Spleen (tissue), 11 donors: ENCODE measurements at regions not wholly inside any gene's neighbourhood (a gene's known extent, or its start where the extent isn't known, plus 50 kb on each side); places are given as distances from the start of the nearest gene placed in this dataset.

ENCODE experiments used
- DNase-seq: peaks from one replicate; pipeline ENCODE4 v3.0.0-alpha.2; 2020
- H3K27ac ChIP-seq, 8 donors: fragments of 200-600 bp; sonication (generic) in 7 of 8; 1 replicate in 4 of 8; 2 replicates in 4 of 8; pipeline versions ENCODE4 v1.5.0 to v1.8.0; 2016 to 2021; ENCODE audit warnings: inconsistent platforms in 4 of 8, mild to moderate bottlenecking in 4 of 8, moderate library complexity in 1 of 8
- H3K27me3 ChIP-seq, 7 donors: fragments of 200-600 bp; sonication (generic) in 6 of 7; replicated peaks in 1 of 7; 1 replicate in 4 of 7; 2 replicates in 3 of 7; pipeline versions ENCODE4 v1.5.0 to v1.8.0; 2016 to 2021; ENCODE audit warnings: inconsistent platforms in 3 of 7, mild to moderate bottlenecking in 1 of 7
- H3K36me3 ChIP-seq, 6 donors: fragments of 200-600 bp; sonication (generic) in 5 of 6; 1 replicate in 4 of 6; 2 replicates in 2 of 6; pipeline versions ENCODE4 v1.5.0 to v1.8.0; 2016 to 2021; ENCODE audit warnings: inconsistent platforms in 2 of 6
- H3K4me1 ChIP-seq, 6 donors: fragments of 200-600 bp; sonication (generic) in 5 of 6; 1 replicate in 3 of 6; 2 replicates in 3 of 6; pipeline versions ENCODE4 v1.5.0 to v1.8.0; 2016 to 2021; ENCODE audit warnings: inconsistent platforms in 3 of 6
- H3K4me3 ChIP-seq, 8 donors: fragments of 200-600 bp; sonication (generic) in 7 of 8; 1 replicate in 4 of 8; 2 replicates in 4 of 8; pipeline versions ENCODE4 v1.5.0 to v1.8.0; 2016 to 2021; ENCODE audit warnings: inconsistent platforms in 4 of 8, mild to moderate bottlenecking in 4 of 8, moderate library complexity in 2 of 8
- H3K9me3 ChIP-seq, 8 donors: fragments of 200-600 bp; sonication (generic) in 7 of 8; 1 replicate in 4 of 8; 2 replicates in 4 of 8; pipeline versions ENCODE4 v1.5.0 to v1.8.0; 2016 to 2021; ENCODE audit warnings: inconsistent platforms in 4 of 8
- CTCF ChIP-seq, 11 experiments: fragments of 200-600 bp in 7 of 11; fragments of 450-650 bp in 4 of 11; sonication (generic) in 4 of 11; IDR thresholded peaks in 8 of 11; conservative IDR thresholded peaks in 3 of 11; 1 replicate in 7 of 11; 2 replicates in 4 of 11; pipeline versions ENCODE4 v1.4.0 to v1.8.0; 2016 to 2021; ENCODE audit warnings: antibody characterized with exemption in 11 of 11, inconsistent platforms in 4 of 11, mild to moderate bottlenecking in 1 of 11
- POLR2A ChIP-seq, 3 donors: fragments of 450-650 bp; IDR thresholded peaks; one replicate each; pipeline ENCODE4 v1.5.1; 2017; ENCODE audit warnings: antibody characterized with exemption in 3 of 3, mild to moderate bottlenecking in 1 of 3
- POLR2AphosphoS5 ChIP-seq, 3 donors: sonication (generic); formaldehyde crosslinking; IDR thresholded peaks; one replicate each; pipeline ENCODE4 v1.5.1; 2017; ENCODE audit warnings: antibody characterized with exemption in 3 of 3
- WGBS, 5 donors: extraction: QIAGEN DNeasy Blood & Tissue Kit in 3 of 5; methylation state at CpG; one replicate each; pipeline versions ENCODE4 v1.1.5 to v1.1.7; 2013 to 2018; 5-methylcytosine and 5-hydroxymethylcytosine counted together
- intact Hi-C: fragments of 100-400 bp; cut with DNase I; formaldehyde crosslinking; loops from one replicate; pipeline ENCODE4 v1.15.0; 2023; ENCODE audit warnings: low total_unique reads
- donor health status: healthy with polysubstance abuse.
- donor health status: DM: no; HTN: no; CAD: no; lungs with moderate emphysema.
- donor health status: DM: no; HTN: no; CAD: no.
- donor health status: Bipolar disorder and iron deficiency.
- donor health status: healthy.
- donor health status: DM: no; HTN: no; CAD: no.
- donor health status: DM: yes; HTN: yes; CAD: no.

GRCh38 chrX:42273387-42273786, 350.0 kb upstream of the CASK start:
- H3K9me3 ChIP-seq = no peaks in the 10 kb centered on the region
- no peak overlapping the region for H3K4me3 ChIP-seq
- intact Hi-C loops = no loop called here
- WGBS, 5 donors = 58 to 93% (median 81%) methylated on average over 4 of the region's 4 CpGs
- TF ChIP-seq CTCF (IDR thresholded peaks at IDR 0.05 in 8 of 11, conservative IDR thresholded peaks at IDR 0.05 in 3 of 11) = no peak
- TF ChIP-seq POLR2AphosphoS5 (IDR thresholded peaks at IDR 0.05) = no peak
- no peak for TF ChIP-seq POLR2A (IDR thresholded peaks at IDR 0.05)
- H3K4me1 ChIP-seq = no peaks in the 10 kb centered on the region
- no peaks in the 10 kb centered on the region for H3K36me3 ChIP-seq
- DNase-seq = no peak
- H3K27ac ChIP-seq = no peak overlapping the region
- no peaks in the 10 kb centered on the region for H3K27me3 ChIP-seq

- Histone ChIP-seq H3K4me1 (no peaks in the 10 kb centered on the region), H3K36me3 (no peaks in the 10 kb centered on the region), H3K27ac (no peak overlapping the region), H3K27me3 (no peaks in the 10 kb centered on the region), H3K4me3 (no peak overlapping the region), H3K9me3 (no peaks in the 10 kb centered on the region)
- no peak for TF ChIP-seq POLR2A (IDR thresholded peaks at IDR 0.05)
- TF ChIP-seq POLR2AphosphoS5 (IDR thresholded peaks at IDR 0.05) = no peak
- no peak for TF ChIP-seq CTCF (IDR thresholded peaks at IDR 0.05 in 8 of 11, conservative IDR thresholded peaks at IDR 0.05 in 3 of 11)
- DNase-seq = no peak
- intact Hi-C loops = no loop called here
- WGBS, 5 donors = 45 to 86% (median 55%) methylated on average over 2 of the region's 2 CpGs
Measured at GRCh38 chrX:42269186-42269585, 345.8 kb upstream of the CASK start.

GRCh38 chrX:42260854-42261253, 337.5 kb upstream of the CASK start:
- WGBS, 5 donors = 74 to 94% (median 89%) methylated on average over 1 of the region's 1 CpG
- Histone ChIP-seq H3K9me3 (peaks cover 0 to 9% (median 0%) of the 10 kb centered on the region in 8 donors), H3K36me3 (no peaks in the 10 kb centered on the region), H3K27me3 (peaks cover 0 to 3% (median 0%) of the 10 kb centered on the region in 7 donors), H3K4me3 (no peak overlapping the region), H3K27ac (no peak overlapping the region), H3K4me1 (no peaks in the 10 kb centered on the region)
- intact Hi-C loops = no loop called here
- no peak for DNase-seq
- TF ChIP-seq POLR2AphosphoS5 (IDR thresholded peaks at IDR 0.05) (no peak), CTCF (IDR thresholded peaks at IDR 0.05 in 8 of 11, conservative IDR thresholded peaks at IDR 0.05 in 3 of 11) (no peak), POLR2A (IDR thresholded peaks at IDR 0.05) (no peak)

- no peak for DNase-seq
- intact Hi-C loops = no loop called here
- no peaks in the 10 kb centered on the region for H3K4me1 ChIP-seq
Measured at GRCh38 chrX:42248226-42248625, 324.9 kb upstream of the CASK start.

More at GRCh38 chrX:42248226-42248625, 324.9 kb upstream of the CASK start:
- H3K36me3 ChIP-seq = no peaks in the 10 kb centered on the region
- H3K27me3 ChIP-seq = peaks cover 0 to 3% (median 0%) of the 10 kb centered on the region in 7 donors
- H3K4me3 ChIP-seq = no peak overlapping the region
- no peaks in the 10 kb centered on the region for H3K9me3 ChIP-seq
- no peak for TF ChIP-seq POLR2AphosphoS5 (IDR thresholded peaks at IDR 0.05)
- no peak for TF ChIP-seq CTCF (IDR thresholded peaks at IDR 0.05 in 8 of 11, conservative IDR thresholded peaks at IDR 0.05 in 3 of 11)
- no peak for TF ChIP-seq POLR2A (IDR thresholded peaks at IDR 0.05)
- no peak overlapping the region for H3K27ac ChIP-seq
- WGBS, 5 donors = 78 to 90% (median 83%) methylated on average over 4 of the region's 4 CpGs
